SK-N-SH (cell line): ENCODE measurements at regions not wholly inside any gene's neighbourhood (a gene's known extent, or its start where the extent isn't known, plus 50 kb on each side); places are given as distances from the start of the nearest gene placed in this dataset.

ENCODE experiments used
- CTCF ChIA-PET: fragments of 300-600, 350-600 bp; formaldehyde crosslinking; extraction: SDS; loops from one replicate; lab custom pipeline; 2021; lab: Yijun Ruan, JAX
- POLR2A ChIA-PET: fragments of 350-600 bp; sonication (Branson Sonifier 250); formaldehyde crosslinking; extraction: SDS; loops from one replicate; lab custom pipeline; 2020; ENCODE audit warnings: antibody characterized with exemption, inconsistent platforms; lab: Yijun Ruan, JAX
- DNase-seq: peaks from one replicate; pipeline ENCODE4 v3.0.0; 2012
- H2AFZ ChIP-seq: fragments of 200-600 bp; sonication (generic); 2 replicates; pipeline ENCODE4 v1.8.1; 2016; ENCODE audit warnings: antibody characterized with exemption, mild to moderate bottlenecking, low read depth
- H3F3A ChIP-seq: fragments of 200-600 bp; sonication (generic); replicated peaks from 2 replicates; pipeline ENCODE3; 2016; ENCODE audit warnings: antibody characterized with exemption, mild to moderate bottlenecking; ENCODE audit not compliant: insufficient read depth
- H3K27ac ChIP-seq, 2 experiments: fragments of 200-500 bp in 1 of 2; fragments of 200-600 bp in 1 of 2; sonication (Bioruptor generic) in 1 of 2; sonication (generic), shearing (Covaris generic) in 1 of 2; 2 replicates each; pipeline versions ENCODE4 v1.5.1 to v1.6.1; 2014 to 2016; ENCODE audit warnings: low read depth in 2 of 2, inconsistent platforms in 1 of 2, low read length in 1 of 2, mild to moderate bottlenecking in 1 of 2, mixed read lengths in 1 of 2
- H3K27me3 ChIP-seq: fragments of 200-600 bp; sonication (generic), shearing (Covaris generic); 2 replicates; pipeline ENCODE4 v1.6.1; 2016; ENCODE audit warnings: mixed run types; ENCODE audit not compliant: insufficient read depth
- H3K36me3 ChIP-seq, 2 experiments: fragments of 200-500 bp in 1 of 2; fragments of 200-600 bp in 1 of 2; sonication (Bioruptor generic) in 1 of 2; sonication (generic) in 1 of 2; replicated peaks in 1 of 2; 2 replicates each; pipeline versions ENCODE3 to v1.5.1; 2014 to 2016; ENCODE audit warnings: low read length in 1 of 2, mild to moderate bottlenecking in 1 of 2; ENCODE audit not compliant: insufficient read depth in 2 of 2, control insufficient read depth in 1 of 2
- H3K4me1 ChIP-seq, 2 experiments: fragments of 200-500 bp in 1 of 2; fragments of 200-600 bp in 1 of 2; sonication (Bioruptor generic) in 1 of 2; sonication (generic), shearing (Covaris generic) in 1 of 2; 2 replicates each; pipeline versions ENCODE4 v1.5.1 to v1.6.1; 2014 to 2016; ENCODE audit warnings: low read depth in 1 of 2, low read length in 1 of 2, mixed run types in 1 of 2; ENCODE audit not compliant: insufficient read depth in 2 of 2, control insufficient read depth in 1 of 2
- H3K4me2 ChIP-seq: fragments of 200-600 bp; sonication (generic), shearing (Covaris generic); 2 replicates; pipeline ENCODE4 v1.6.1; 2017; ENCODE audit warnings: mixed run types
- H3K4me3 ChIP-seq, 2 experiments: fragments of 200-500 bp in 1 of 2; fragments of 200-600 bp in 1 of 2; sonication (Bioruptor generic) in 1 of 2; sonication (generic), shearing (Covaris generic) in 1 of 2; 2 replicates each; pipeline versions ENCODE4 v1.5.1 to v1.8.1; 2014 to 2016; ENCODE audit warnings: low read depth in 2 of 2, inconsistent platforms in 1 of 2, low read length in 1 of 2, mild to moderate bottlenecking in 1 of 2, mixed read lengths in 1 of 2, moderate library complexity in 1 of 2
- H3K79me2 ChIP-seq: fragments of 200-600 bp; sonication (generic); 2 replicates; pipeline ENCODE4 v1.8.1; 2017; ENCODE audit warnings: mild to moderate bottlenecking; ENCODE audit not compliant: insufficient read depth
- H3K9ac ChIP-seq: fragments of 200-600 bp; sonication (generic); 2 replicates; pipeline ENCODE4 v1.6.1; 2017; ENCODE audit warnings: mixed run types
- H3K9me2 ChIP-seq: fragments of 200-600 bp; sonication (generic); 2 replicates; pipeline ENCODE4 v1.6.1; 2017; ENCODE audit warnings: mixed run types
- H3K9me3 ChIP-seq: fragments of 200-600 bp; sonication (generic); 2 replicates; pipeline ENCODE4 v1.6.1; 2017; ENCODE audit warnings: mixed run types, mild to moderate bottlenecking, moderate library complexity
- H4K20me1 ChIP-seq: fragments of 200-600 bp; sonication (generic); 2 replicates; pipeline ENCODE4 v1.6.1; 2017; ENCODE audit warnings: mild to moderate bottlenecking, mixed run types; ENCODE audit not compliant: insufficient read depth
- CHD2 ChIP-seq: fragments of 150-350 bp; IDR thresholded peaks from 2 replicates; pipeline ENCODE4 v1.6.1; 2018; ENCODE audit warnings: low read length; ENCODE audit not compliant: partially characterized antibody
- FOSL2 ChIP-seq: IDR thresholded peaks from 2 replicates; pipeline ENCODE4 v1.4.0; 2012; ENCODE audit warnings: low read depth, mild to moderate bottlenecking, moderate library complexity, borderline replicate concordance
- FOXJ3 ChIP-seq: sonication (generic); formaldehyde crosslinking; IDR thresholded peaks from 2 replicates; pipeline ENCODE4 v1.5.1; 2020; ENCODE audit warnings: mild to moderate bottlenecking, missing genetic modification reagents
- FOXM1 ChIP-seq: IDR thresholded peaks from 2 replicates; pipeline ENCODE4 v1.4.0; 2012; ENCODE audit warnings: low read depth, mild to moderate bottlenecking
- GABPA ChIP-seq: IDR thresholded peaks from 2 replicates; pipeline ENCODE4 v1.4.0; 2012; ENCODE audit warnings: low read depth, mild to moderate bottlenecking
- MEF2A ChIP-seq: IDR thresholded peaks from 2 replicates; pipeline ENCODE4 v1.4.0; 2012; ENCODE audit warnings: low read depth, borderline replicate concordance
- MXI1 ChIP-seq: IDR thresholded peaks from 2 replicates; pipeline ENCODE4 v1.6.1; 2012; ENCODE audit warnings: mild to moderate bottlenecking, low read depth, low read length, improper control_type of control experiment
- RAD21 ChIP-seq: IDR thresholded peaks from 2 replicates; pipeline ENCODE4 v1.6.1; 2012; ENCODE audit warnings: mild to moderate bottlenecking, low read length
- RCOR1 ChIP-seq: fragments of 150-350 bp; IDR thresholded peaks from 2 replicates; pipeline ENCODE4 v1.6.1; 2017; ENCODE audit warnings: antibody characterized with exemption, low read length
- RFX5 ChIP-seq: IDR thresholded peaks from 2 replicates; pipeline ENCODE4 v1.6.1; 2012; ENCODE audit warnings: mild to moderate bottlenecking, improper control_type of control experiment, low read length
- SIN3A ChIP-seq: IDR thresholded peaks from 2 replicates; pipeline ENCODE4 v1.6.1; 2012; ENCODE audit warnings: low read depth, mild to moderate bottlenecking, low read length, moderate library complexity, borderline replicate concordance
- SMC3 ChIP-seq: IDR thresholded peaks from 2 replicates; pipeline ENCODE4 v1.6.1; 2012; ENCODE audit warnings: low read depth, low read length, improper control_type of control experiment
- YY1 ChIP-seq: IDR thresholded peaks from 2 replicates; pipeline ENCODE4 v1.4.0; 2012; ENCODE audit warnings: low read depth, mild to moderate bottlenecking
- WGBS: methylation state at CpG from one replicate; pipeline ENCODE4 v1.1.6; 2017; ENCODE audit warnings: low lambda C conversion rate; 5-methylcytosine and 5-hydroxymethylcytosine counted together
- TF ChIP-seq, protein P1 (sequence below): IDR thresholded peaks from 2 replicates; pipeline ENCODE4 v1.4.0; 2012; ENCODE audit warnings: low read depth
- TF ChIP-seq, protein P2 (sequence below): fragments of 150-350 bp; IDR thresholded peaks from 2 replicates; pipeline ENCODE4 v1.6.1; 2016; ENCODE audit warnings: mild to moderate bottlenecking, low read depth, low read length
- TF ChIP-seq, protein P3 (sequence below): fragments of 200-600 bp; sonication (generic); IDR thresholded peaks from 2 replicates; pipeline ENCODE4 v1.6.1; 2017; ENCODE audit warnings: antibody characterized with exemption, mild to moderate bottlenecking, moderate library complexity
- TF ChIP-seq, protein P4 (sequence below): IDR thresholded peaks from 2 replicates; pipeline ENCODE4 v1.6.1; 2012; ENCODE audit warnings: mild to moderate bottlenecking, low read depth, low read length, moderate library complexity
- TF ChIP-seq, protein P5 (sequence below): IDR thresholded peaks from 2 replicates; pipeline ENCODE4 v1.4.0; 2012; ENCODE audit warnings: low read depth, borderline replicate concordance

DNA sequence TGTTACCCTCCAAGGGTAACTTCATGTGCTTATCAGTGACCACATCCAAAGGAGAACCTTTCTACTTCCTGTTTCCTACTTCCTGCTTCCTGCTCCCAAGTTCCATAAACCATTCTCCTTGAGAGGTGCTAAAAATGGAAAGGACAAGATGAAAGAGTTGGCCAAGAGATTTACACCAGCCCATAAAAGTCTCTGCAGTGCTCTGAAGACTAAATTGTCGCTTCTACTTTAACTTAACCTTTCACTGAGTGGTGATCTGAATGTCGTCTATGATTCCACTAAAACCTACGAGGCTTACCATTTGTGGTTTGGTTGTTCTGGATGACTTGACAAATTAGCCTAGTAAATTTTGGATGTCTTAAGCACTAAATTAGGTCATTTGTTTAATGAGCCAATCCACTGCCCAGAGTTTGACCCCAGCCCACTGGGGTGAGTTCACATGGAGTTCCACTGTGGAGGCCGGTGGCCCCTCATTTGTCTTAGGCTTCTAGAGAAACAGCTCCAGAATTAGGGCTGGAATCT, 333.1 kb downstream of the FOXL1 start:
- no peaks in the 10 kb centered on the region for H3F3A ChIP-seq
- POLR2A ChIA-PET: no interaction called here
- H3K27me3 ChIP-seq: no peaks in the 10 kb centered on the region; the same call in 1 of the 2 replicates
- H4K20me1 ChIP-seq: no peaks in the 10 kb centered on the region
- no peak overlapping the region for H3K27ac ChIP-seq
- WGBS: 28% methylated on average over 4 of the region's 4 CpGs
- DNase-seq: no peak
- no peaks in the 10 kb centered on the region for H3K4me1 ChIP-seq
- CTCF ChIA-PET: no interaction called here
- H3K36me3 ChIP-seq: no peaks in the 10 kb centered on the region
- no peaks in the 10 kb centered on the region for H3K79me2 ChIP-seq
- H3K9ac ChIP-seq: no peak overlapping the region
- H3K4me3 ChIP-seq: no peak overlapping the region
- no peaks in the 10 kb centered on the region for H3K9me2 ChIP-seq
- no peak overlapping the region for H3K4me2 ChIP-seq
- no peaks in the 10 kb centered on the region for H3K9me3 ChIP-seq
- no peak overlapping the region for H2AFZ ChIP-seq
- TF ChIP-seq, protein P1, sequence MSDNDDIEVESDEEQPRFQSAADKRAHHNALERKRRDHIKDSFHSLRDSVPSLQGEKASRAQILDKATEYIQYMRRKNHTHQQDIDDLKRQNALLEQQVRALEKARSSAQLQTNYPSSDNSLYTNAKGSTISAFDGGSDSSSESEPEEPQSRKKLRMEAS: no peak
- TF ChIP-seq YY1: no peak
- no peak for TF ChIP-seq RFX5
- TF ChIP-seq RAD21: no peak
- TF ChIP-seq, all 33 proteins: peak for 0

DNA sequence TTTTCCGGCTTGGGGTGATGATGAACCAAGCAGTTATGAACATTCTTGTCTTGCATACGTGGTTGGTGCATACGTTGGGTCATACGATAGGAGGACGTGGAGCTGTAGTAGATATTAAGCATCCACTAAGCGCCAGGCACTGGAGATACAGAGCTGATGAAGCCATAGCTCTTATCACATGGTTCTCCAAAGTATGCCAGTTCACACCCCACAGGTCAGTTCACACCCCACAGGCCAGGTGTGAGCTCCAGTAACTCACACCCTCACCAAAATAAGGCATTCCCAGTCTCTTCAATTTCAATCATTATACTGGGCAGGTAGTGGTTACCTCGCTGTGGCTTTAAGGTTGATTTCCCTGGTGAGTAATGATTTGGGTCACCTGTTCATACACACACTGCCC, 335.5 kb downstream of the FOXL1 start:
- H2AFZ ChIP-seq: no peak overlapping the region
- H3K9me2 ChIP-seq: no peaks in the 10 kb centered on the region
- no peaks in the 10 kb centered on the region for H3K79me2 ChIP-seq
- H3K27ac ChIP-seq: no peak overlapping the region
- H4K20me1 ChIP-seq: no peaks in the 10 kb centered on the region
- no peaks in the 10 kb centered on the region for H3K27me3 ChIP-seq
- CTCF ChIA-PET: no interaction called here
- no peaks in the 10 kb centered on the region for H3K9me3 ChIP-seq
- H3F3A ChIP-seq: no peaks in the 10 kb centered on the region
- WGBS: 42% methylated on average over 7 of the region's 7 CpGs
- DNase-seq: no peak
- POLR2A ChIA-PET: no interaction called here
- no peaks in the 10 kb centered on the region for H3K36me3 ChIP-seq
- no peak overlapping the region for H3K4me3 ChIP-seq
- H3K4me1 ChIP-seq: no peaks in the 10 kb centered on the region
- H3K9ac ChIP-seq: no peak overlapping the region
- no peak overlapping the region for H3K4me2 ChIP-seq
- no peak for TF ChIP-seq CHD2
- TF ChIP-seq SIN3A: no peak
- TF ChIP-seq FOSL2: no peak
- TF ChIP-seq RFX5: no peak
- TF ChIP-seq, protein P2, sequence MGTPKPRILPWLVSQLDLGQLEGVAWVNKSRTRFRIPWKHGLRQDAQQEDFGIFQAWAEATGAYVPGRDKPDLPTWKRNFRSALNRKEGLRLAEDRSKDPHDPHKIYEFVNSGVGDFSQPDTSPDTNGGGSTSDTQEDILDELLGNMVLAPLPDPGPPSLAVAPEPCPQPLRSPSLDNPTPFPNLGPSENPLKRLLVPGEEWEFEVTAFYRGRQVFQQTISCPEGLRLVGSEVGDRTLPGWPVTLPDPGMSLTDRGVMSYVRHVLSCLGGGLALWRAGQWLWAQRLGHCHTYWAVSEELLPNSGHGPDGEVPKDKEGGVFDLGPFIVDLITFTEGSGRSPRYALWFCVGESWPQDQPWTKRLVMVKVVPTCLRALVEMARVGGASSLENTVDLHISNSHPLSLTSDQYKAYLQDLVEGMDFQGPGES: no peak
- no peak for TF ChIP-seq FOXM1
- no peak for TF ChIP-seq MEF2A
- TF ChIP-seq MXI1: no peak
- no peak for TF ChIP-seq FOXJ3 (CRISPR knock-in tag)
- TF ChIP-seq, protein P1: no peak
- TF ChIP-seq, protein P3, sequence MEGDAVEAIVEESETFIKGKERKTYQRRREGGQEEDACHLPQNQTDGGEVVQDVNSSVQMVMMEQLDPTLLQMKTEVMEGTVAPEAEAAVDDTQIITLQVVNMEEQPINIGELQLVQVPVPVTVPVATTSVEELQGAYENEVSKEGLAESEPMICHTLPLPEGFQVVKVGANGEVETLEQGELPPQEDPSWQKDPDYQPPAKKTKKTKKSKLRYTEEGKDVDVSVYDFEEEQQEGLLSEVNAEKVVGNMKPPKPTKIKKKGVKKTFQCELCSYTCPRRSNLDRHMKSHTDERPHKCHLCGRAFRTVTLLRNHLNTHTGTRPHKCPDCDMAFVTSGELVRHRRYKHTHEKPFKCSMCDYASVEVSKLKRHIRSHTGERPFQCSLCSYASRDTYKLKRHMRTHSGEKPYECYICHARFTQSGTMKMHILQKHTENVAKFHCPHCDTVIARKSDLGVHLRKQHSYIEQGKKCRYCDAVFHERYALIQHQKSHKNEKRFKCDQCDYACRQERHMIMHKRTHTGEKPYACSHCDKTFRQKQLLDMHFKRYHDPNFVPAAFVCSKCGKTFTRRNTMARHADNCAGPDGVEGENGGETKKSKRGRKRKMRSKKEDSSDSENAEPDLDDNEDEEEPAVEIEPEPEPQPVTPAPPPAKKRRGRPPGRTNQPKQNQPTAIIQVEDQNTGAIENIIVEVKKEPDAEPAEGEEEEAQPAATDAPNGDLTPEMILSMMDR: no peak
- TF ChIP-seq SMC3: no peak
- no peak for TF ChIP-seq YY1
- TF ChIP-seq, protein P4, sequence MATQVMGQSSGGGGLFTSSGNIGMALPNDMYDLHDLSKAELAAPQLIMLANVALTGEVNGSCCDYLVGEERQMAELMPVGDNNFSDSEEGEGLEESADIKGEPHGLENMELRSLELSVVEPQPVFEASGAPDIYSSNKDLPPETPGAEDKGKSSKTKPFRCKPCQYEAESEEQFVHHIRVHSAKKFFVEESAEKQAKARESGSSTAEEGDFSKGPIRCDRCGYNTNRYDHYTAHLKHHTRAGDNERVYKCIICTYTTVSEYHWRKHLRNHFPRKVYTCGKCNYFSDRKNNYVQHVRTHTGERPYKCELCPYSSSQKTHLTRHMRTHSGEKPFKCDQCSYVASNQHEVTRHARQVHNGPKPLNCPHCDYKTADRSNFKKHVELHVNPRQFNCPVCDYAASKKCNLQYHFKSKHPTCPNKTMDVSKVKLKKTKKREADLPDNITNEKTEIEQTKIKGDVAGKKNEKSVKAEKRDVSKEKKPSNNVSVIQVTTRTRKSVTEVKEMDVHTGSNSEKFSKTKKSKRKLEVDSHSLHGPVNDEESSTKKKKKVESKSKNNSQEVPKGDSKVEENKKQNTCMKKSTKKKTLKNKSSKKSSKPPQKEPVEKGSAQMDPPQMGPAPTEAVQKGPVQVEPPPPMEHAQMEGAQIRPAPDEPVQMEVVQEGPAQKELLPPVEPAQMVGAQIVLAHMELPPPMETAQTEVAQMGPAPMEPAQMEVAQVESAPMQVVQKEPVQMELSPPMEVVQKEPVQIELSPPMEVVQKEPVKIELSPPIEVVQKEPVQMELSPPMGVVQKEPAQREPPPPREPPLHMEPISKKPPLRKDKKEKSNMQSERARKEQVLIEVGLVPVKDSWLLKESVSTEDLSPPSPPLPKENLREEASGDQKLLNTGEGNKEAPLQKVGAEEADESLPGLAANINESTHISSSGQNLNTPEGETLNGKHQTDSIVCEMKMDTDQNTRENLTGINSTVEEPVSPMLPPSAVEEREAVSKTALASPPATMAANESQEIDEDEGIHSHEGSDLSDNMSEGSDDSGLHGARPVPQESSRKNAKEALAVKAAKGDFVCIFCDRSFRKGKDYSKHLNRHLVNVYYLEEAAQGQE: no peak
- TF ChIP-seq RCOR1: no peak
- TF ChIP-seq GABPA: no peak
- TF ChIP-seq, protein P5, sequence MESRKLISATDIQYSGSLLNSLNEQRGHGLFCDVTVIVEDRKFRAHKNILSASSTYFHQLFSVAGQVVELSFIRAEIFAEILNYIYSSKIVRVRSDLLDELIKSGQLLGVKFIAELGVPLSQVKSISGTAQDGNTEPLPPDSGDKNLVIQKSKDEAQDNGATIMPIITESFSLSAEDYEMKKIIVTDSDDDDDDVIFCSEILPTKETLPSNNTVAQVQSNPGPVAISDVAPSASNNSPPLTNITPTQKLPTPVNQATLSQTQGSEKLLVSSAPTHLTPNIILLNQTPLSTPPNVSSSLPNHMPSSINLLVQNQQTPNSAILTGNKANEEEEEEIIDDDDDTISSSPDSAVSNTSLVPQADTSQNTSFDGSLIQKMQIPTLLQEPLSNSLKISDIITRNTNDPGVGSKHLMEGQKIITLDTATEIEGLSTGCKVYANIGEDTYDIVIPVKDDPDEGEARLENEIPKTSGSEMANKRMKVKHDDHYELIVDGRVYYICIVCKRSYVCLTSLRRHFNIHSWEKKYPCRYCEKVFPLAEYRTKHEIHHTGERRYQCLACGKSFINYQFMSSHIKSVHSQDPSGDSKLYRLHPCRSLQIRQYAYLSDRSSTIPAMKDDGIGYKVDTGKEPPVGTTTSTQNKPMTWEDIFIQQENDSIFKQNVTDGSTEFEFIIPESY: no peak
